GM19035 (cell line): ENCODE measurements at regions not wholly inside any gene's neighbourhood (a gene's known extent, or its start where the extent isn't known, plus 50 kb on each side); places are given as distances from the start of the nearest gene placed in this dataset.

Experiments
- ATAC-seq: cut with Tn5 transposase; IDR thresholded peaks from one replicate; pipeline ENCODE4 v1.9.1; 2021; ENCODE audit not compliant: unreplicated experiment

DNA sequence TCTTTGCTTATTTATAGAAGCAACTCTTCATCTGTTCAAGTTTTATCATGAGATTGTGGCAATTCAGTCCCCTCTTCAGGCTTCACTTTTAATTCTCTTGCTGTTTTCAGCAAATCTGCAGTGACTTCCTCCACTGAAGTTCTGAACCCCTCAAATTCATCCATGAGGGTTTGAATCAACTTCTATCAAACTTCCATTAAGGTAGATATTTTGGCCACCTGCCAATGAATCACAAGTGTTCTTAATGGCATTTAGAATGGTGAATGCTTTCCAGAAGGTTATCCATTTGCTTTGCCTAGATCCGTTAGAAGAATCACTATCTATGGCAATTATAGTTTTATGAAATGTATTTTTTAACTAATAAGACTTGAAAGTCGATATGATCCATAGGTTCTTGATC lies 946.7 kb upstream of the B3GALT2 start:
- no peak for ATAC-seq

DNA sequence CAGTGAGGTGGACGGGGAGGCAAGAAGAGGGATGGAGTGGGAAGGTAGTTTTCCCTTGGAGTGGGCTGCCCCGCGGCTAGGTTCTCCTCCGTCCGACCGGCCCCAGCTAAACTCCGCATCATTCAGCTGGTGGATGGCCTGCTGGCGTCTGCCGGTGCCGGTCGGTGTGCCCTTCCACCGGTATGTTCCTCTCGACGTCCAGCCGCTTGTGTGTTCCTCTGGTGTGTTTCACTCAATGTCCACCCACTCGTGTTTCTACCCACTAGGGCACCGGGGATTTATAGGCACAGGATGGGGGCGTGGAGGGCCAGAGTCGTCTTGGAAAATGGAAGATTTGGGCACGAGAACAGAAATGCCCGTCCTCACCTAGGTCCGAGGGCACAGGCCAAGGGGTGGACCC lies 931.7 kb upstream of the B3GALT2 start:
- ATAC-seq, result no peak

DNA sequence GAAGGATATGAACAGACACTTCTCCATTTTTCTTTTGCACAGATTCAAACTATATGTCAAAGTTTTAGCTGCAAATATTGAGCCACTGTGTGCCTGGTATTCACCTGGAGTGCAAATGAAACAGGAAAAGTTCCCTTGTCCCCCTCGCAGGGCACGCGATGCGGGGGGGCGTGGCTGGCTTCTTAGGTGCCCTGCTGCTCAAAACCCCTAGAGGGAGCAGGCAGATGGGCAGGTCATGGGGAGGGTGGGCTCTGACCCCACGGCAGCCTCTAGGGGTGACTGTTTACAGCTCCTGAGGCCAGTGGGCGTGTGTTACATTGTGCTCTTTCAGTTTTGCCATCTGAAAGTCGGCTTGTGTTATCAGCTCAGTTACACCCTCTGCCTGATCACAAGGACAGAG lies 931.2 kb upstream of the B3GALT2 start:
- ATAC-seq, result no peak

DNA sequence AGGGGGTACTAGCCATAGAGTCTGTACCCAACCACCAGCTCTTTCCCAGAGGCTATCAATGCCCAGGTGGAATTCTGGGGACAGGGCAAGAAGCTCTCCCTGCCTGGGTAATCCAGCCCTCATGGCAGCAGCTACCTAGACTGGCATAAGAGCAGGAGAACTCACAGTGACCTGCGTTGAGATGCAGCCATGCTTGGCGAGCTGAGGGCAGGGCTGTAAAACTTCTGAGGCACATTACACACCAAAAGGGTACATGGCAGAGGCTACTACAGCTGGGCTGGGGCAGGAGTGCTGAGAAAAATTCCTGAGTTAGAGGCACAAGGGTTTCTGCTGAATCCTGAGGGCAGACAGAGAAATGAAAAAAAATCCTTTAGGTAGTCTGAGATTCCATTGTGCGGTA lies 927.9 kb upstream of the B3GALT2 start:
- no peak for ATAC-seq

DNA sequence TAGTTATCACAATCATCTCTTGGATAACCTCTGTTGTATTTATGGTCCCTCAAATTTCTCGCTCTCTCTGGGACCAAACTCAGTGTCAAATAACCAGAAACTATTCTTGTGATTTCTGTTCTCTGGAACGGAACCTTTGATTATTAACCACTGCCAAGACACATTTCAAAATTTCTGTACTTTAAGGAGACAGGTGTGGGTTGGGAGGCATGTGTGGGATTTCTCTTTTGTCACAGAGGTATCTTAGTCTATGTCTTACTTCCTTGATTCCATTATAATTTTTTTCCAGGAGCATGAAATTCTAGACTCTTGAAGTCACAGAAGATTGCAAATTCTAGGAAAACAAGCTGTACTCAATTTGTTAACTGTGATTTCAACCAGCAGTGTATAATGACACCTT lies 919.0 kb upstream of the B3GALT2 start:
- ATAC-seq, result no peak

DNA sequence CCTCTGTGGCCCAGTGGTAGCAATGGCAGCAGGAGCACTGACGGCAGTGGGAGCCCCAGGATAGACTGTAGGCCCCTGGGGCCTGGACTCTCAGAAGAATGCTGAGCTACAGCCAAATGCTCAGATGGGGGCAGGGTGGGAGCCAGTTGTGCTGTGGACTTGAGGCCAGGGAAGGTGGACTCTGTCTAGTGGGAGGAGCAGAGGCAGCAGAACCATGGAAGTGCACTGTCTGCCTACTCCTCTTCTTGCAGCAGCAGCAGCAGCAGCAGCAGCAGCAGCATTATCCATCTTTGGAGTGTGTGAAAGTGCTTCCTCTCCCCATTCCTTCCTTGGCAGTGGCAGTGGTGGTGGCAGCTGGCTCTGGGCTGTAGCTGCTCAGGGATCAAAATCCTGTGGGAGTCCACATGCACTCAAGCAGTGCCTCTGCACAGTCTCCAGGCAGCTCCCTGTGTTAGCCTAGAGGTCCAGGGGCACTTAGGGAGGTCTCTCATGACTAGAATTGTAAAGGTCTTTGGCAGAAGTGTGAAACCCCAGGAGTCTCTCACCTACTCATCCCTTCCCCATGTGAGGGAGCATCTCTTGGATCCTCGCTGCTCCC lies 917.9 kb upstream of the B3GALT2 start:
- no peak for ATAC-seq

DNA sequence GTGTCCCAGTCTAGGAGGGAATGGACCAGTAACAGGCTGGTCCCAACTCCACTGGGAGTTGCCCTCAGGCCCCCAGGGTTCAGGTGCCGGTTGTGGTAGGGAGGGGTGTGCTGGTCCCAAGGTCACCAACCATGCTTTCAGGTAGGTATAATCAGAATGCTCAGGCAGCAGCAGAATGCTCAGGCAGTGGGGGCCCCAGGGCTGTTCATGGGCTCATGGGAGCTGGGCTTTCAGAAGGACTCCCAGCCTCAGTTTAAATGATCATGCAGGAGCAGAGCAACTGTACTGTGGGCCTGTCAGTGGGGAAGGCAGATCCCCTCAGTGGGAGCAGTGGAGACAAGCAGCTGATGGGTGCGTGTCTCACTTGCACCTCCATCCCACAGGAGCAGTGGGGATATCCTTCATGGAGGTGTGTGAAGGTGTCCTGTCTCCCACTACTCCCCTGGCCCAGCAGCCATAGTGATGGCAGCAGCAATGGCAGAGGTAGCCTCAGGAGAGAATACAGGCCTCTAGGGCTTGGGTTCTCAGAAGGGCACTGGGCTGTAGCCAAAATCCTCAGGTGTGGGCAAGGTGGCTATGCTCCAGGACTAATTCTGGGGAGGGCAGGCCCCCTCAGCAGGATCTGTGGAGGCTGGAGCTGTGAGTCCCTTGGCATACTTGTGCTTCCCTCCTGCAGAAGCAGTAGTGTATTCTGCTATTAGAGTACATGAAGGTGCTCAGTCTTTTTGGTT lies 917.3 kb upstream of the B3GALT2 start:
- no peak for ATAC-seq

DNA sequence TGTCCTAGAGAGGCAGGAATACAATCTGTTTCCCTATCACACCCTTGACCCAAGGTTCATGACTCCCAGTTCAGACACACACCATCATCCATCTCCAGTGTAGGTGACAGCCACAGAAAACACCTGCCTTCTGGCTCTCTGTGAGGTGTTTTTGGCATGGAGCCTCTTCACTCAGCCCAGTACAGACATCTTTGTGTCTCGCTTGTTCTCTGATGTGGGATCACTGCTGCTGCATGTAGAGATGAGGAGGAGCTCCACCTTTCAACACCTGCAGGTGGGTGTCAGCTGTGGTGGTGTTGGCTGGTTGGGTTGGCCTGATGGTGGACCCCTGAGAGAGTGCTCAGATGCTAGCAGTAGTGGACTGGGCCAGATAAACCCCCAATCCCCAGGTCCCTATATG lies 916.7 kb upstream of the B3GALT2 start:
- ATAC-seq, result no peak

DNA sequence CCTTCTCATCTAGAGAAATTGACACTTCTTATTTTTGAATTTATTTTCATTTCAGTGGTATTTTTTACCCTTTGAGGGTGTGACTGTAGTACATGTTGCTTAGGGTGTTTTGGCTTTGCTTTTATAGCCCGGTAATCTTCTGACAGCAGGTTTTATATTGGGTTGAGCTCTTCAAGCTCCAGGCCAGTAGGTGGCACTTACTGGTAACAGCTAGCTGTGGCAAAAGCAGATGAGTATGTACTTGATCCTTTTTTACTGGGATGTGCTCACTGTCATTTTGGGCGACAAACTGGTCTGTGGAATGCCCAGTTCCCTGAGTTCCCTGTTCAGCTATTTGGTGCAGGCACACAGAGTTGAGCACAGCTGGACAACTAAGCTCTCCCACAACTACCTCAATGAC lies 916.2 kb upstream of the B3GALT2 start:
- no peak for ATAC-seq

DNA sequence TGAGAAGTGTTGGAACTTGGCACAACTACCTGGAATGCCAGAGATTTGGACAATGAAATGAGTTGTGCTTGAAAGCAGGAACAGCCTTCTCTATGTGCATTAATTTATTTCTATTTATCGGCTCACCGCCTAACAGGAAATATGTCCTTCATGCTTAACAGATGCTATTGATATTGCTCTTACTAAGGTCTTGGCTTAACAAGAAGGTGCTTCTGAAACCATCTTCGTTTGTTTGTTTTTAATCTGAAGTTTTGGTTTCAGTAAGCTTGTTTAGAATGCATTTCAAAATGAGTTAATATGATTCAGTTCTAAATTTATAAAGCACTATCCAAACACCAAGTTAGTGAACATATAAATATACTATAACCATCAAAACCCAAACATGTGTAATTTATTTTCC lies 898.3 kb upstream of the B3GALT2 start:
- ATAC-seq, result no peak

DNA sequence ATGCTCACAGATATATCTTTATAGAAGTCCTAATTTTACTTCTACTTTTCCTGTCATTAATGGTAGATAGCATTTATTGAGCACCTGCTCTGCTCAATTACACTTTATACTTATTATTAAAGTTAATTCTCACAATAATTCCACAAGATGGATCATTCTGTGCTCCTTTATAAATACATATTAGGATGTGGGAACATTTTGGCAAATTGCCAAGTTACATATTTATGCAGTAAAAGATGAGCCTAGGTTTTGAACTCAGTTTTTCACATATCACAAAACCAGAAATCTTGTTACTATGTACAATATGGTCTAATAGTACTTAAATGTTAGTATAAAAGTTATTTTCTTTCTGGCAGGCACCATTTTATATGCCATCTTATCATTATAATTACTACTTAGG lies 895.0 kb upstream of the B3GALT2 start:
- ATAC-seq, result no peak

DNA sequence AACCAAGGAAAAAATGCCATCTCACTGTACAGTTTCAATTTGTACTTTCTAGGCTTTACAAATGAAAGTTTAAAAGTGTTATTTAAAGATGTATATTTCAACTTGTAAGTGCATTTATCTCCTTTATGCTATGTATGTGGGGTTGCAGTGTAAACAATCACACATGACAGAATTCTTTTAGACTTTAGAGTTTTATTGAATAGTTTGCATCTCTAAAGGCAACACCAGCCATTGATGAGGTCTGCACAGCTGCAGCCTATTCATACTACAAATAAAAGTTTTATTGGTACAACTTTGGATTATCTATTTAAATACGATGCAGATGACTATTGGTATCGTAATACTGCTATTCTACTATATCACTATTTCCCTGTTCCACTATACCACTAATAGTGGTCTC lies 894.4 kb upstream of the B3GALT2 start:
- no peak for ATAC-seq

DNA sequence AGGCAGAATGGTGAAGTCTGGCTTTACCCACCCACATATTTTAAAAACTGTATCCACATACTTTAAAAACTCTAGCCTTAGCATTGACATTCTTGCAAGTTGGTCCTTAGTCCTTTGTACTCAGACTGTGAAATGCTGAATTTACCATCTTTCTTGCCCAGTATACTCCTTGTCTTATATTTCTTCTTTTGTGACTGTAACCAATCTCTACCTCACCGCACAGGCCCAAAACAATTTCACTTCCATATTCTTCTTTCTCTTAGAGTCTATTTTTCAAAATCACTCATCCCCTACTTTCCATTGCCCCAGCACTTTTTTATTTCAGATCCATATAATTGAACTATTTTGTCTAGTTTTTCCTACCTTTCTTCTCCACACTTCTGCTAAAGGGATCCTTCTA lies 892.4 kb upstream of the B3GALT2 start:
- ATAC-seq, result peak; percentile 64

DNA sequence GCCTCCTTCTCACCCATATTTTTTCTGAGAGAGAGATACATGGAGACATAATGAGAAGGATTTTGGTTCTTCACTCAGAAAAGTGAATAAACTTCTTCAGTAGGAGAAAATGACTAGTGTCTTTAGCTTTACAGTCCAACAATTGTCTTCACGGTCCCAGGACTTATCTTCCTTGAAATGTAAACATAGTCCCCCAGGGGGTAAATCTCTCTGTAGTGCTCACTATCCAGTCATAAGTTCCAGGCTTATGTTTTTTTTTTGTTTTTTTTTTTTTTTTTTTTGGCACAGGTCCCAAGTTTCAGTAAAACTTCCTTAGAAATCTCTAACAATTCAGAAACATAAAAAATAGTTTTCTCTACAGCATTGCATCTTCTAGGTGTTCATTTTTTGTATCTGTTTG lies 890.2 kb upstream of the B3GALT2 start:
- no peak for ATAC-seq

DNA sequence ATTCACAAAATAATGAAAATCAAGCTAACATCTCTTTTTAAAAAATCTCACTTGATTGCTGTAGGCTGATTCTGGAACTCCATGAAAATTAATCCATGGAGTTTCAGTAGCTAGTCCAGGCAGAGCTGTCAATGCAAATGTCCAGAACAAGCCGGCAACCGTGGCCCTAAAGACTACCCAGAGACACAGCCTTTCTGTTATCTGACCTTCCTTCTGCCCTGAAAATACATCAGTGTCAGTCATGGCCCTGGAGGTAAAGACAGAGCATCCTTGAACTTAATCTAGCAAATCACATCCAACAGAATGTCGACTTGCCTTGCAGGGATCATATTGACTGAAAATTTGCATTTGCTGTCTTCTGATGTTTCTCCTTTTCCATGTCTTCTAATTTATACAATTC lies 887.4 kb upstream of the B3GALT2 start:
- ATAC-seq, result no peak

DNA sequence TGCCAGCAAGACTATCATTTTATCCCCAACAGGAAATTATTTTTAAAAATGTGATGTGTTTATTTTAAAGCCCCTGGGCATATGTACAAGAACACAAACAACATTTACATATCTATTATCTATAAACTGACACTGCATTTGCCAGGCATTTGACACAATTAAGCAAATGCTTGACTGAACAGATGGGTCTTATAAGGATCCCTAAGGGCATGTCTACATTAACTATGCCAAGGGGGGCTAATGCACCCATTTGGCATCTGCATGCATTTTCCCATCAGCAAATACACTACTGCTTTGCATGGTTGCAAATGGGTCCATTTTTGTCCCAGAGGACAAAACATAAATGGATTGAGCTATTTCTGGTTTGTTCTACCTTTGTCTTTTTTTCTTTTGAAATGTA lies 884.8 kb upstream of the B3GALT2 start:
- ATAC-seq, result no peak

DNA sequence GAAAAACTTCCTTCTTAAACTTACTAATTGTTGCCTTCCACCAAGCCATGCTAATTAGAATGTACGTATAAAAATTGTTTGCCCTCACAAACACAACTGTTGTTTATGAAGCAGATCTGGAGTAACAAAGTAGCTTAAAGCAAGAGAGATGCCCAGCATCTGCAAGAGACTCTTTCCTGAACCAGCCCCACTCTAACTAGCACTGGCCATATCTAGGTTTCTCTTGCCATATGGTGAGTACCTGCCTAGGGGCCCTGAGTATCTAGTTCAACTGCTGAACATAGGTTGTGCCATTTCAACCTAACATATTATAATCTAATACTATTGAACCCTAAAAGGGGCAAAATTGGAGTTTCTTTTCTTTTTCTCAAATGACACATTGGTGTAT lies 883.4 kb upstream of the B3GALT2 start:
- ATAC-seq, result no peak

DNA sequence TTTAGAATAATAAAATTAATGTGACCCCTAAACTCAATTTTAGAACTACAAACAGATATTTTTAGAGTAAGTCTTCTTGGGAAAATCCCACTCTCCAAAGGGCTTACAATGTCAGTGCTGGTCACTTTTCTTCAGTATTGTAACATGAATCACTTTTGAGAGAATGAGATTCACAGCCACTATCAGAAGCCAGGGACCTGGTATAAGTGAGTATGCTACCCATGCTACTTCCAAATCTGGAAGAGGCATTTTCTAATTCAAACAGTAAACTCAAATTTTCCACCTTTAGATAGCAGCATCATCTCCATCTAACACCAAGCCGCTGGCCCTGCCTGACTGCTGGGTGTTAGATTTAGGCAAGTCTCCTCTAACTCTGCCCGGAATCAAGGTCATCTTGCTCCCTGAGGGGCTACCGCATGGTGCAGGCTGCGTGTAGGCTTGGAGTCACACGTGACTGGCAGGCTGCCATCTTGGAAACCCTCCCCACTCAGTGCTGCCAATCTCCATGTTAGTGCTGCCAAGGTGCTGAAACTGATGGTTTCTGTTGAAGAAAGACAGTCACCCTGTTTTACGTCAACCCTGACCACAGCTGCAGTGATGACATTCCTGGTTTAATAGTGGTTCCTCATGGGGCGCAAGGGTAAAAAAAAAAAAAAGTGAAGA lies 882.9 kb upstream of the B3GALT2 start:
- no peak for ATAC-seq

DNA sequence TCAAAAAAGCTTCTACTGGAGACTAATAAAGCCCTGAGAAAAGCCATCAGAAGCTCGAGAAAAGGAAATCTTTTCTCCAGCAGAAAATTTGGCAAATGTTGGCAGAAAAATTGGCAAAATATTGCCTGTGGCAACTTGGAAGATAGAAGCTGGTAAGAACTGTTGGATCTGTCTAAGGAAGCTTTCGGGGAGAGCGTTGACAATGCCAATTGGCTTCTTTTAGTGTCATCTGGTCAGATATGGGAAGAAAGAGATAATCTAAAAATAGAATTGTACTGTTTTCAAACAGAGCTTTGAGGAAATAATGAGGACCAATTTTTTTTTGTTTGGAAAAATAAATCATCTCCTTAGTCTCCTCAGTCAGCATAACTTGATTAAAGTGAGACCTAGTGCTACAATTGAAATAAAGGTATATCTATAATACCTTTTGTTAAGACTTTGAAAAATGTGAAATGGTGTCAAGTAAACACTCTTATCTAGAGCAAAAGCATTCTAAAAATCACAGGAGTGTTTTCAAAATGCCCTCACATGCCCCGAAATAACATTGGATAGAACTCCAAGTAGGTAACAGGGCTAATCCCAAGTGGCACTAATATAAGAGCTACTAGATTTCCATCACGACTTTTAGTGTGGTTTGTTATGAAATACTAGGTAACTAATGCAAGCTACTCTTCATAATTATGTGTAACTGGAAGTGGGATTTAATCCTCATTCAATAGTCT lies 882.2 kb upstream of the B3GALT2 start:
- no peak for ATAC-seq

DNA sequence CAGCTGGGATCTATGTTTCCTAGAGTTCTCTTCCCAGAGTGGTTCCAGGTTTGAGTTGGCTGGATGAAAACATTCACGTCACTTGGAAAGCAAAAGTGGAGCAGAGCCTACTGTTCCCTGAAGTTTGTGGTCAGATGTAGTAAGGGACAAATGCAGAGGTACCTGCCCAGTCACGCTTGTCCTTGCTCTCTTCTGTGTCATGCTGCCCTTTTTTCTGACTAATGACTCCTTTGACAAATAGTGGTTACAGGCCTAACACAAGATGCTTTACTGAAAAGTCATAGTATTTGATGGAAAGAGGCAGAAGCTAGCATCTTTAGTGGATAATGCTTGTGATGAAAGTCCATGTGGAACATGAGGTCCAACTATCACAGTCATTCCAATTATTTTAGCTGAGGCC lies 881.4 kb upstream of the B3GALT2 start:
- no peak for ATAC-seq

DNA sequence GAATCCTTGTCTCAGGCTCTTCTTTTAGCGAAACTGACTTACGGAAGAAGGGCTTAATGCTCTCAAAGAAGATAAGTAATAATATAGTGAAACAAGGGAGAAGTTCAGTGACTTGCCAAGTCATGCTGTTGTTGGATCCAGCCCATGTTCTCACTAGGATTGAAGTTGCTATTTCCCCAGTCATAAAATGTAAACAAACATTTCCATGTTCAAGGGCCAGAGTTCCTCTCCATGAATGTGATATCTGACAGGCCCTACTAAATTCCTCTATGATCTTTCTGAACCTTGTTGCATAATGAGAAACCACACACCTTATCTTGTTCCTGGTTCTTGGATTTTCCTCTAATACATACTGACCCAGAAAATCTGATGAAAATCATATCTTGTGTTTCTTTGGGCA lies 876.5 kb upstream of the B3GALT2 start:
- no peak for ATAC-seq

DNA sequence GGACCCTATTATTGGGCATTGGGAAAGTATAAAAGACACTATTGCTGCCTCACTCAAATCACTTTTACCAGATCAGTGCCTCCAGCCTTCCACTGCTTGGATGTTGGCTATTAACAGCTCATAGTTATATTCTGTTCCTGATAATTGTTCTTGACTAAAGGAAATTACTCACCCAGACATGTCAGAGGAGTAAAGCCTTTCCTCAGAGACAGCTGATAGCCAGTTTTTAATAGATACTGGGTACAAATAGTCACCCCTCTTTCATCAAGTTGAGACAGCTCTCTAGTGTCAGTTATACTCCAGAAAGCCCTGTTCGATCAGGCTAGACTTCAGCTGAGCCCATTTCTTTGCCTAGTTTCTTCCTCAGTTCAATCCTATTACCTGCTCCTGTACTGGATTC lies 876.1 kb upstream of the B3GALT2 start:
- ATAC-seq, result no peak
